Endothelial cell of umbilical vein (primary cell): ENCODE measurements at regions not wholly inside any gene's neighbourhood (a gene's known extent, or its start where the extent isn't known, plus 50 kb on each side); places are given as distances from the start of the nearest gene placed in this dataset.

ENCODE experiments used
- BruUV-seq: library from RNA; stranded (reverse); fragments of 400-500 nt; replicated peaks from 2 replicates; lab custom pipeline; 2021; lab: Mats Ljungman, UMichigan
- CTCF ChIA-PET: fragments of 300-600, 350-600 bp; sonication (Branson Sonifier 250); formaldehyde crosslinking; loops from one replicate; lab custom pipeline; 2021; ENCODE audit warnings: antibody characterized with exemption, inconsistent platforms; lab: Charles Lee
- POLR2A ChIA-PET: fragments of 300-600, 350-600 bp; sonication (Branson Sonifier 250); formaldehyde crosslinking; loops from one replicate; lab custom pipeline; 2021; ENCODE audit warnings: antibody characterized with exemption, inconsistent platforms; lab: Charles Lee
- DNase-seq: peaks from one replicate; pipeline ENCODE4 v3.0.0-alpha.2; 2011; ENCODE audit warnings: low read depth, low spot score
- FAIRE-seq: peaks from 2 replicates; lab custom pipeline; 2011; peaks lifted over from hg19 to GRCh38; lab: Jason Lieb, UNC
- H2AFZ ChIP-seq: 2 replicates; pipeline ENCODE4 v1.6.0; 2012; ENCODE audit warnings: low read depth, low read length, control low read depth, inconsistent platforms
- H3K27ac ChIP-seq: 2 replicates; pipeline ENCODE4 v1.5.1; 2011; ENCODE audit warnings: low read depth, mild to moderate bottlenecking, control low read depth, low read length, moderate library complexity; ENCODE audit not compliant: insufficient read depth
- H3K27me3 ChIP-seq, 2 experiments: 2 replicates each; pipeline versions ENCODE4 v1.6.0 to v1.6.1; 2011; ENCODE audit warnings: low read length in 2 of 2, mixed read lengths in 1 of 2; ENCODE audit not compliant: control insufficient read depth in 2 of 2, insufficient read depth in 2 of 2
- H3K36me3 ChIP-seq, 2 experiments: 2 replicates in 1 of 2; 3 replicates in 1 of 2; pipeline ENCODE4 v1.5.1; 2011; ENCODE audit warnings: low read length in 2 of 2, mild to moderate bottlenecking in 1 of 2, moderate library complexity in 1 of 2; ENCODE audit not compliant: control insufficient read depth in 2 of 2, insufficient read depth in 2 of 2; ENCODE audit errors: extremely low read depth in 1 of 2
- H3K4me1 ChIP-seq: 3 replicates; pipeline ENCODE4 v1.5.1; 2011; ENCODE audit warnings: mild to moderate bottlenecking, low read length; ENCODE audit not compliant: control insufficient read depth, insufficient read depth; ENCODE audit errors: extremely low read depth
- H3K4me2 ChIP-seq: 2 replicates; pipeline ENCODE4 v1.6.1; 2011; ENCODE audit warnings: low read length, control low read depth, mixed read lengths; ENCODE audit not compliant: insufficient read depth
- H3K4me3 ChIP-seq, 3 experiments: fragments of 200-600 bp in 1 of 3; sonication (generic), shearing (Covaris generic) in 1 of 3; replicated peaks in 1 of 3; 2 replicates each; pipeline ENCODE4 v1.5.1; 2011 to 2016; ENCODE audit warnings: control low read depth in 3 of 3, low read length in 3 of 3, mild to moderate bottlenecking in 2 of 3, inconsistent platforms in 1 of 3, low read depth in 1 of 3, moderate library complexity in 1 of 3; ENCODE audit not compliant: insufficient read depth in 1 of 3
- H3K79me2 ChIP-seq: 2 replicates; pipeline ENCODE4 v1.6.0; 2012; ENCODE audit warnings: low read length, inconsistent platforms; ENCODE audit not compliant: control insufficient read depth, insufficient read depth
- H3K9ac ChIP-seq: replicated peaks from 2 replicates; pipeline ENCODE3; 2011; ENCODE audit warnings: low read length, control low read depth; ENCODE audit not compliant: insufficient read depth; ENCODE audit errors: extremely low read depth
- H3K9me1 ChIP-seq: replicated peaks from 3 replicates; pipeline ENCODE4 v1.6.0; 2011; ENCODE audit warnings: mild to moderate bottlenecking, low read length; ENCODE audit not compliant: control insufficient read depth, insufficient read depth; ENCODE audit errors: extremely low read depth
- H3K9me3 ChIP-seq: replicated peaks from 2 replicates; pipeline ENCODE4 v1.5.1; 2012; ENCODE audit warnings: low read length, inconsistent platforms; ENCODE audit not compliant: control insufficient read depth, insufficient read depth
- H4K20me1 ChIP-seq: replicated peaks from 2 replicates; pipeline ENCODE3; 2011; ENCODE audit warnings: mild to moderate bottlenecking, low read length; ENCODE audit not compliant: control insufficient read depth, insufficient read depth; ENCODE audit errors: extremely low read depth
- FOS ChIP-seq: IDR thresholded peaks from 2 replicates; pipeline ENCODE4 v1.6.1; 2011; ENCODE audit warnings: mild to moderate bottlenecking, low read length, moderate library complexity, borderline replicate concordance; ENCODE audit not compliant: insufficient read depth
- GATA2 ChIP-seq: IDR thresholded peaks from 2 replicates; pipeline ENCODE4 v1.7.0; 2011; ENCODE audit warnings: low read depth, mild to moderate bottlenecking, moderate library complexity, mixed read lengths, low read length; ENCODE audit not compliant: insufficient read length, insufficient read depth
- MYC ChIP-seq: IDR thresholded peaks from one replicate; pipeline ENCODE4 v1.6.1; 2011; ENCODE audit warnings: mild to moderate bottlenecking, low read depth, low read length
- dilution Hi-C: fragments of 300-500 bp; cut with MboI; formaldehyde crosslinking; loops from one replicate; pipeline ENCODE4 v1.15.0; 2019; ENCODE audit warnings: low sequenced_read_pairs; ENCODE audit not compliant: extremely low pct_ligation_motif_present
- intact Hi-C: fragments of 100-400 bp; cut with micrococcal nuclease; formaldehyde crosslinking; loops from one replicate; pipeline ENCODE4 v1.10.0; 2022
- TF ChIP-seq, protein P1 (sequence below): IDR thresholded peaks from 2 replicates; pipeline ENCODE4 v1.6.1; 2011; ENCODE audit not compliant: insufficient read depth, insufficient read length

DNA sequence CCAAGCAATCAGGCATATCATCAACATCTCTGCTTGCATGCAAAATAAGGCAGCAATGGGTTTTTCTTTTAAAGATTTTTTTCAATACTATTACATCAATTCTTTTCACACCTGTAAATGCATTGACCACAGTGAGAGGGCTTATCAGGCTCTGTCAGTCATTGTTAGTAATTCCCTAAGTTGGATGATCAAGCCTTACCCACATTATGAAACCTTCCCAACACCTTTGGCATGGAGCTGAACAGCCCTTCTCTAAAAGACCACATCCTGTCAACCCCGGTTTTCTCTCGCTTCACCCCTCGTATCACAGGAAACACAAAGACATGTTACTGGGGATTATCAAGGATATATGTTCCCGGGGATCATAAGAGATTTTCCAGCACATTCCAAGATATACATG, 135.2 kb upstream of the SLC24A5 start:
- FAIRE-seq (no peak), DNase-seq (no peak)
- Histone ChIP-seq H3K4me2 (no peak overlapping the region), H3K4me1 (no peaks in the 10 kb centered on the region), H3K9me3 (no peaks in the 10 kb centered on the region), H4K20me1 (no peaks in the 10 kb centered on the region), H3K9ac (no peak overlapping the region), H3K27ac (no peak overlapping the region), H3K79me2 (no peaks in the 10 kb centered on the region), H3K36me3 (no peaks in the 10 kb centered on the region), H3K27me3 (no peaks in the 10 kb centered on the region), H3K9me1 (no peaks in the 10 kb centered on the region), H2AFZ (no peak overlapping the region), H3K4me3 (no peak overlapping the region)
- POLR2A ChIA-PET, result no interaction called here
- CTCF ChIA-PET, result interaction anchor here (1.5 to 6.1 kb wide), 3 partner anchors 611 to 790 kb away, joined by 5 to 355 read pairs (median 48); no protein-coding TSS in a partner anchor
- BruUV-seq, result no TSS peak
- intact Hi-C loops (no loop called here), dilution Hi-C loops (no loop called here)
- TF ChIP-seq FOS (no peak), MYC (no peak)
- TF ChIP-seq, protein P1, sequence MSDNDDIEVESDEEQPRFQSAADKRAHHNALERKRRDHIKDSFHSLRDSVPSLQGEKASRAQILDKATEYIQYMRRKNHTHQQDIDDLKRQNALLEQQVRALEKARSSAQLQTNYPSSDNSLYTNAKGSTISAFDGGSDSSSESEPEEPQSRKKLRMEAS, result no peak

DNA sequence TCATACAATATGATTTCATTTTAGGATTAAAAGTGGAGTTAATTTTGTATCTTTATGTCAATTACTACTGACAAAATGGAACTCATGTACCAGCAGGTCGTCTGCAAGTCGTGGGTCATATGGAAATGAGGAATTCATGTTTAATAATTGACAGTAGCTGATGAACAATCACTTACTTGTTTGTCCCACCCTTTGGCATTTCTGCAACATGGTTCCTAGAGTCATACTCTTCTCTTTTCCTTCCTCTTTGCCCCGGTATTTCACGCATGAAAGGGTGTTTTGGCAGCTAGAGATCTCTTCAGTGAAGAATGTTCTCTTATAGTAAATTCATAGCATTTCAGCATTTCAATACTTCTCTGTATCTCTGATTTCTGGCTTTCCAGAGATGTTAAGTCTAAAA, 133.3 kb upstream of the SLC24A5 start:
- dilution Hi-C loops (no loop called here), intact Hi-C loops (no loop called here)
- ChIA-PET CTCF (interaction anchor here (0.6 to 6.1 kb wide), 42 partner anchors 9 to 1675 kb away, joined by 3 to 355 read pairs (median 5); partner anchors contain the start of gene SEMA6D), POLR2A (no interaction called here)
- Histone ChIP-seq H2AFZ (no peak overlapping the region), H3K4me1 (no peaks in the 10 kb centered on the region), H3K79me2 (no peaks in the 10 kb centered on the region), H3K9ac (no peak overlapping the region), H3K4me3 (no peak overlapping the region), H3K4me2 (no peak overlapping the region), H3K9me3 (no peaks in the 10 kb centered on the region), H3K27me3 (no peaks in the 10 kb centered on the region), H3K36me3 (no peaks in the 10 kb centered on the region), H4K20me1 (no peaks in the 10 kb centered on the region), H3K9me1 (no peaks in the 10 kb centered on the region), H3K27ac (no peak overlapping the region)
- BruUV-seq, result no TSS peak
- no peak for TF ChIP-seq GATA2
- FAIRE-seq (no peak), DNase-seq (no peak)
